CD14-positive monocyte (primary cell): ENCODE measurements at regions not wholly inside any gene's neighbourhood (a gene's known extent, or its start where the extent isn't known, plus 50 kb on each side); places are given as distances from the start of the nearest gene placed in this dataset.

Source experiments
- DNase-seq, 3 donors: peaks; one replicate each; pipeline ENCODE4 v3.0.0-alpha.2; 2011 to 2022
- H2AFZ ChIP-seq: 2 replicates; pipeline ENCODE4 v1.6.0; 2012; ENCODE audit warnings: mild to moderate bottlenecking, low read depth, low read length, inconsistent platforms; ENCODE audit not compliant: insufficient read depth, poor library complexity, severe bottlenecking
- H3K27ac ChIP-seq, 2 donors: 1 replicate in 1 of 2; 2 replicates in 1 of 2; pipeline ENCODE4 v1.5.1; 2012 to 2013; ENCODE audit warnings: low read length in 2 of 2, control low read depth in 1 of 2, inconsistent platforms in 1 of 2, low read depth in 1 of 2, mild to moderate bottlenecking in 1 of 2
- H3K27me3 ChIP-seq, 2 donors: one replicate each; pipeline versions ENCODE4 v1.6.0 to v1.6.1; 2011 to 2013; ENCODE audit warnings: low read length in 2 of 2; ENCODE audit not compliant: control insufficient read depth in 2 of 2, insufficient read depth in 2 of 2
- H3K36me3 ChIP-seq, 2 donors: replicated peaks in 1 of 2; 1 replicate in 1 of 2; 2 replicates in 1 of 2; pipeline versions ENCODE4 v1.5.1 to v1.6.1; 2012 to 2013; ENCODE audit warnings: low read length in 2 of 2, control low read depth in 1 of 2, inconsistent platforms in 1 of 2, mild to moderate bottlenecking in 1 of 2; ENCODE audit not compliant: insufficient read depth in 2 of 2, control insufficient read depth in 1 of 2
- H3K4me1 ChIP-seq, 2 donors: 1 replicate in 1 of 2; 2 replicates in 1 of 2; pipeline versions ENCODE4 v1.5.1 to v1.6.1; 2012 to 2013; ENCODE audit warnings: low read length in 2 of 2, control low read depth in 1 of 2, inconsistent platforms in 1 of 2, mild to moderate bottlenecking in 1 of 2, moderate library complexity in 1 of 2; ENCODE audit not compliant: insufficient read depth in 2 of 2, control insufficient read depth in 1 of 2
- H3K4me2 ChIP-seq: replicated peaks from 2 replicates; pipeline ENCODE3; 2012; ENCODE audit warnings: low read length, moderate library complexity, mild to moderate bottlenecking; ENCODE audit not compliant: poor library complexity, severe bottlenecking; ENCODE audit errors: extremely low read depth
- H3K4me3 ChIP-seq, 3 experiments: fragments of 200-600 bp in 1 of 3; sonication (generic) in 1 of 3; replicated peaks in 1 of 3; 1 replicate in 2 of 3; 2 replicates in 1 of 3; pipeline ENCODE4 v1.5.1; 2011 to 2013; ENCODE audit warnings: low read length in 3 of 3, mild to moderate bottlenecking in 3 of 3, control low read depth in 2 of 3, low read depth in 2 of 3, inconsistent platforms in 1 of 3, moderate library complexity in 1 of 3
- H3K79me2 ChIP-seq: 2 replicates; pipeline ENCODE4 v1.6.0; 2012; ENCODE audit warnings: mild to moderate bottlenecking, control low read depth, inconsistent platforms, low read length, moderate library complexity; ENCODE audit not compliant: insufficient read depth
- H3K9ac ChIP-seq: 2 replicates; pipeline ENCODE4 v1.6.0; 2017; ENCODE audit warnings: low read length, mild to moderate bottlenecking; ENCODE audit not compliant: insufficient read depth, poor library complexity, severe bottlenecking
- H3K9me3 ChIP-seq, 2 donors: replicated peaks in 1 of 2; 1 replicate in 1 of 2; 2 replicates in 1 of 2; pipeline versions ENCODE4 v1.5.1 to v1.6.1; 2012 to 2013; ENCODE audit warnings: low read length in 2 of 2, control low read depth in 1 of 2; ENCODE audit not compliant: control insufficient read depth in 1 of 2, insufficient read depth in 1 of 2
- H4K20me1 ChIP-seq: 2 replicates; pipeline ENCODE4 v1.6.0; 2012; ENCODE audit warnings: mild to moderate bottlenecking, low read length, control low read depth, moderate library complexity; ENCODE audit not compliant: insufficient read depth
- H3K27ac Mint-ChIP-seq, 7 donors: one replicate each; pipeline ENCODE4 v1.8.0; 2020; ENCODE audit warnings: mild to moderate bottlenecking in 7 of 7, mixed read lengths in 7 of 7, moderate library complexity in 6 of 7, inconsistent platforms in 2 of 7
- H3K27me3 Mint-ChIP-seq, 3 donors: one replicate each; pipeline ENCODE4 v1.8.0; 2021 to 2022; ENCODE audit warnings: low read depth in 3 of 3, mild to moderate bottlenecking in 3 of 3, mixed read lengths in 3 of 3, moderate library complexity in 3 of 3, inconsistent platforms in 1 of 3
- H3K36me3 Mint-ChIP-seq, 2 donors: one replicate each; pipeline ENCODE4 v1.8.0; 2020; ENCODE audit warnings: mixed read lengths in 2 of 2, inconsistent platforms in 1 of 2, mild to moderate bottlenecking in 1 of 2
- H3K4me1 Mint-ChIP-seq: one replicate; pipeline ENCODE4 v1.8.0; 2020; ENCODE audit warnings: mild to moderate bottlenecking, mixed read lengths
- H3K4me3 Mint-ChIP-seq, 2 donors: one replicate each; pipeline ENCODE4 v1.8.0; 2020; ENCODE audit warnings: mild to moderate bottlenecking in 2 of 2, mixed read lengths in 2 of 2, moderate library complexity in 1 of 2
- H3K9me3 Mint-ChIP-seq, 7 donors: one replicate each; pipeline ENCODE4 v1.8.0; 2020 to 2022; ENCODE audit warnings: mixed read lengths in 7 of 7, mild to moderate bottlenecking in 6 of 7, moderate library complexity in 6 of 7, inconsistent platforms in 2 of 7
- CTCF ChIP-seq: fragments of 200-600 bp; IDR thresholded peaks from one replicate; pipeline ENCODE4 v1.8.0; 2022; ENCODE audit warnings: antibody characterized with exemption, mild to moderate bottlenecking
- WGBS: methylation state at CpG from one replicate; pipeline ENCODE4 v1.1.5; 2013; ENCODE audit warnings: missing lambda C conversion rate; ENCODE audit not compliant: insufficient coverage; 5-methylcytosine and 5-hydroxymethylcytosine counted together
- intact Hi-C, 2 donors: fragments of 100-400 bp; cut with micrococcal nuclease; formaldehyde crosslinking; loops; one replicate each; pipeline versions ENCODE4 v1.15.0 to v1.15.1; 2023

- Histone ChIP-seq H2AFZ (no peak overlapping the region), H3K9me3 (no peaks in the 10 kb centered on the region), H3K4me1 (no peaks in the 10 kb centered on the region), H3K36me3 (no peaks in the 10 kb centered on the region), H3K4me2 (no peak overlapping the region), H3K4me3 (no peak overlapping the region), H3K9ac (no peak overlapping the region), H3K79me2 (no peaks in the 10 kb centered on the region), H3K27me3 (no peaks in the 10 kb centered on the region), H3K27ac (no peak overlapping the region), H4K20me1 (no peaks in the 10 kb centered on the region)
- intact Hi-C loops = no loop called here
- Mint-ChIP-seq H3K9me3 (peaks cover 2 to 15% (median 8%) of the 10 kb centered on the region in 7 donors), H3K4me3 (no peak overlapping the region), H3K27ac (no peak overlapping the region), H3K27me3 (peaks cover 0 to 1% (median 0%) of the 10 kb centered on the region in 3 donors), H3K36me3 (no peaks in the 10 kb centered on the region), H3K4me1 (no peaks in the 10 kb centered on the region)
- no CpG with 5 or more reads among the region's 1 CpG for WGBS
- DNase-seq = no peak
- no peak for TF ChIP-seq CTCF
These were observed 403.1 kb downstream of the DCAF12L2 start for GRCh38 chrX:125762954-125763353.

- peaks cover 0 to 1% (median 0%) of the 10 kb centered on the region in 3 donors for H3K27me3 Mint-ChIP-seq
These were observed 400.7 kb downstream of the DCAF12L2 start for GRCh38 chrX:125765347-125765746.

More at GRCh38 chrX:125765347-125765746, 400.7 kb downstream of the DCAF12L2 start:
- H4K20me1 ChIP-seq = no peaks in the 10 kb centered on the region
- DNase-seq = no peak
- WGBS = no CpG with 5 or more reads among the region's 2 CpGs
- Mint-ChIP-seq H3K9me3 (peaks cover 1 to 20% (median 5%) of the 10 kb centered on the region in 7 donors), H3K36me3 (no peaks in the 10 kb centered on the region), H3K4me3 (no peak overlapping the region), H3K4me1 (no peaks in the 10 kb centered on the region), H3K27ac (no peak overlapping the region)
- no peak overlapping the region for H3K4me2 ChIP-seq
- no peaks in the 10 kb centered on the region for H3K9me3 ChIP-seq
- no peaks in the 10 kb centered on the region for H3K4me1 ChIP-seq
- H3K79me2 ChIP-seq = no peaks in the 10 kb centered on the region
- H3K9ac ChIP-seq = no peak overlapping the region
- TF ChIP-seq CTCF = no peak
- H3K27ac ChIP-seq = no peak overlapping the region
- H3K4me3 ChIP-seq = no peak overlapping the region
- H2AFZ ChIP-seq = no peak overlapping the region
- no peaks in the 10 kb centered on the region for H3K27me3 ChIP-seq
- intact Hi-C loops = no loop called here
- H3K36me3 ChIP-seq = no peaks in the 10 kb centered on the region
